ENCODE measurements at regions not wholly inside any gene's neighbourhood (a gene's known extent, or its start where the extent isn't known, plus 50 kb on each side); places are given as distances from the start of the nearest gene placed in this dataset.

DNA sequence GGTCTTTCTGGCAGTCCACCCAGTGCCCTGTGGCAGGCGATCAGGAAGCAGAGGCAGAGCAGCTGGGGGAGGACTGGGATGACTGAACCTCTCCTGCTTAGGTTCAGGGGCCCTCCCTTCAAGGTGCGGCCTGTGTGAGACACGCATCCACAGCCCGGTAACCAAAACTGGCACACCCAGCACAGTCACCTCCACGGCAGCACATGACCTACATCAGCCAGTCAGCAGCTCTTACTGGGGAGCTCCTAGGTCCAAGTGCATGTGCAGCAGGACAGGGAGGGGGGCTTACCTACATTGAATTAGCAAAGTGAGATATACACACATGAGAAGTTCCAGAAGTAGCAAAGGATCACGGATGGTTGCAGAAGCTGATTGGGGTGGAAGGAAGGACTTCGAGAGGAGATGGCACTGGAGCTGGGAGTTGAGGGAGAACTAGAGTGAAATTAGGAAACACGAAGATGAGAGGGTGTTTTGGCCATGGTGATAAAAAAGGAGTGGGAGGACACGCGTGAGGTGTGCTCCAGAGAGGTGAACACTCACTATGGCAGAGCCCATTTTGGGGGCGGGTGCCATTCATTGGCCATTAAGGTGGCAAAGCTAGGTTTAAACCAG is 51.4 kb upstream of the IRF2BP2 start:
- FAIRE-seq (no peak), DNase-seq (ENCODE audit: insufficient read length) (no peak)
- TF ChIP-seq POLR2A (IDR thresholded peaks at IDR 0.05; ENCODE audit: low read depth, low read length) = no peak
- no peak for TF ChIP-seq POLR2AphosphoS5 (IDR thresholded peaks at IDR 0.05; ENCODE audit: low read depth, low read length)
- TF ChIP-seq TAF1 (IDR thresholded peaks at IDR 0.05; ENCODE audit: borderline replicate concordance, low read depth, low read length) = no peak

GRCh38 chr1:234660536-234661316 is 50.7 kb upstream of the IRF2BP2 start:
- no peak for TF ChIP-seq POLR2AphosphoS5 (IDR thresholded peaks at IDR 0.05; ENCODE audit: low read depth, low read length)
- no peak for TF ChIP-seq TAF1 (IDR thresholded peaks at IDR 0.05; ENCODE audit: borderline replicate concordance, low read depth, low read length)
- no peak for TF ChIP-seq POLR2A (IDR thresholded peaks at IDR 0.05; ENCODE audit: low read depth, low read length)
- FAIRE-seq (no peak), DNase-seq (ENCODE audit: insufficient read length) (no peak)
